ENCODE measurements at regions not wholly inside any gene's neighbourhood (a gene's known extent, or its start where the extent isn't known, plus 50 kb on each side); places are given as distances from the start of the nearest gene placed in this dataset.

GRCh38 chr5:56286015-56286884 lies 53.1 kb upstream of the ANKRD55 start:
- no peak for FAIRE-seq

DNA sequence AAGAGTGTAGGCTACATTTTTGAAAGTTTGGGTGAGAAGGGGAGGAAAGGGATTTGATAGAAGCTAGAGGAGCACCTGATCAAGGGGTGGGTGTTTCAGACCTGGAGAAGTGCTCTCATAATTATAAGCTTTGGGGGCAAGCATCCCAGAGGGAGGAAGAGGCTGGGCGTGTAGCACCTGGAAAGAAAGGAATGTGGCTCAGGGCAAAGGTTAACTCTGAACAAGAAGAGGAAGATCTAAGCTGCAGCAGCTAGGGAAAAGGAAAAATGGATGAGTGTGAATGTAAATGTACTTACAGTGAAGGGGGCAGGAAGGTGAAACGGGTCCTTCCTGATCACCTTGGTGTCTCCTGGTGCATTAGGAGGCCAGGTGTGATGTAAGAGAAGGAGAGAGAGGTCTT lies 49.8 kb upstream of the ANKRD55 start:
- FAIRE-seq = no peak

Data from G401.6 (cell line).